ENCODE measurements at regions not wholly inside any gene's neighbourhood (a gene's known extent, or its start where the extent isn't known, plus 50 kb on each side); places are given as distances from the start of the nearest gene placed in this dataset.

GRCh38 chr1:13878021-13878420 is 178.0 kb downstream of the PRDM2 start:
- no peak for TF ChIP-seq CTCF (conservative IDR thresholded peaks at IDR 0.05)
- DNase-seq (ENCODE audit: low read depth, low spot score) = no peak
- Mint-ChIP-seq H3K9me3 (peaks cover 2% of the 10 kb centered on the region), H3K4me3 (no peak overlapping the region), H3K36me3 (ENCODE audit: low read depth) (no peaks in the 10 kb centered on the region), H3K4me1 (peaks cover 6% of the 10 kb centered on the region), H3K27ac (ENCODE audit: unreplicated experiment) (no peak overlapping the region), H3K27me3 (ENCODE audit: low read depth) (peaks cover 8% of the 10 kb centered on the region)

GRCh38 chr1:13878451-13878850 is 178.5 kb downstream of the PRDM2 start:
- H3K27ac Mint-ChIP-seq (ENCODE audit: unreplicated experiment) = no peak overlapping the region

GRCh38 chr1:13881385-13882088 is 181.5 kb downstream of the PRDM2 start:
- no peak for DNase-seq (ENCODE audit: low read depth, low spot score)
- no peak for TF ChIP-seq CTCF (conservative IDR thresholded peaks at IDR 0.05)
- Mint-ChIP-seq H3K4me3 (no peak overlapping the region), H3K36me3 (ENCODE audit: low read depth) (peaks cover 3% of the 10 kb centered on the region), H3K9me3 (no peaks in the 10 kb centered on the region), H3K27ac (ENCODE audit: unreplicated experiment) (no peak overlapping the region), H3K4me1 (no peaks in the 10 kb centered on the region), H3K27me3 (ENCODE audit: low read depth) (peaks cover 32% of the 10 kb centered on the region)

More at GRCh38 chr1:13878451-13878850, 178.5 kb downstream of the PRDM2 start:
- H3K27me3 Mint-ChIP-seq (ENCODE audit: low read depth) = peaks cover 12% of the 10 kb centered on the region
- no peak for DNase-seq (ENCODE audit: low read depth, low spot score)
- no peaks in the 10 kb centered on the region for H3K36me3 Mint-ChIP-seq (ENCODE audit: low read depth)
- H3K9me3 Mint-ChIP-seq = peaks cover 2% of the 10 kb centered on the region
- H3K4me1 Mint-ChIP-seq = peaks cover 2% of the 10 kb centered on the region
- no peak for TF ChIP-seq CTCF (conservative IDR thresholded peaks at IDR 0.05)
- H3K4me3 Mint-ChIP-seq = no peak overlapping the region

GRCh38 chr1:13888351-13888986 is 188.5 kb downstream of the PRDM2 start:
- Mint-ChIP-seq H3K9me3 (peaks cover 3% of the 10 kb centered on the region), H3K36me3 (ENCODE audit: low read depth) (peaks cover 3% of the 10 kb centered on the region), H3K4me3 (no peak overlapping the region), H3K27me3 (ENCODE audit: low read depth) (peaks cover 24% of the 10 kb centered on the region), H3K27ac (ENCODE audit: unreplicated experiment) (no peak overlapping the region), H3K4me1 (peaks cover 9% of the 10 kb centered on the region)
- DNase-seq (ENCODE audit: low read depth, low spot score) = no peak
- TF ChIP-seq CTCF (conservative IDR thresholded peaks at IDR 0.05) = no peak

GRCh38 chr1:13889495-13889894 is 189.5 kb downstream of the PRDM2 start:
- TF ChIP-seq CTCF (conservative IDR thresholded peaks at IDR 0.05) = no peak
- no peak for DNase-seq (ENCODE audit: low read depth, low spot score)
- peaks cover 1% of the 10 kb centered on the region for H3K36me3 Mint-ChIP-seq (ENCODE audit: low read depth)
- no peak overlapping the region for H3K4me3 Mint-ChIP-seq
- H3K27ac Mint-ChIP-seq (ENCODE audit: unreplicated experiment) = no peak overlapping the region
- peaks cover 11% of the 10 kb centered on the region for H3K4me1 Mint-ChIP-seq
- peaks cover 29% of the 10 kb centered on the region for H3K27me3 Mint-ChIP-seq (ENCODE audit: low read depth)
- peaks cover 3% of the 10 kb centered on the region for H3K9me3 Mint-ChIP-seq
